ENCODE measurements at regions not wholly inside any gene's neighbourhood (a gene's known extent, or its start where the extent isn't known, plus 50 kb on each side); places are given as distances from the start of the nearest gene placed in this dataset.

GRCh38 chr7:25669281-25669781, 441.0 kb upstream of the NPVF start:
- Mint-ChIP-seq H3K36me3 (ENCODE audit: insufficient read depth) (no peaks in the 10 kb centered on the region), H3K4me1 (ENCODE audit: low read depth) (peaks cover 47% of the 10 kb centered on the region), H3K9me3 (ENCODE audit: low read depth) (no peaks in the 10 kb centered on the region), H3K4me3 (ENCODE audit: low read depth) (no peak overlapping the region), H3K27me3 (no peaks in the 10 kb centered on the region), H3K27ac (peak overlapping the region; percentile 68)
- TF ChIP-seq CTCF (IDR thresholded peaks at IDR 0.05; ENCODE audit: unreplicated experiment): no peak
- no peak for DNase-seq (ENCODE audit: low spot score, unreplicated experiment)

GRCh38 chr7:25669961-25670841, 441.9 kb upstream of the NPVF start:
- Mint-ChIP-seq H3K27me3 (no peaks in the 10 kb centered on the region), H3K27ac (peak overlapping the region; percentile 81), H3K4me1 (ENCODE audit: low read depth) (peaks cover 44% of the 10 kb centered on the region), H3K4me3 (ENCODE audit: low read depth) (no peak overlapping the region), H3K9me3 (ENCODE audit: low read depth) (no peaks in the 10 kb centered on the region), H3K36me3 (ENCODE audit: insufficient read depth) (no peaks in the 10 kb centered on the region)
- DNase-seq (ENCODE audit: low spot score, unreplicated experiment): no peak
- TF ChIP-seq CTCF (IDR thresholded peaks at IDR 0.05; ENCODE audit: unreplicated experiment): no peak

DNA sequence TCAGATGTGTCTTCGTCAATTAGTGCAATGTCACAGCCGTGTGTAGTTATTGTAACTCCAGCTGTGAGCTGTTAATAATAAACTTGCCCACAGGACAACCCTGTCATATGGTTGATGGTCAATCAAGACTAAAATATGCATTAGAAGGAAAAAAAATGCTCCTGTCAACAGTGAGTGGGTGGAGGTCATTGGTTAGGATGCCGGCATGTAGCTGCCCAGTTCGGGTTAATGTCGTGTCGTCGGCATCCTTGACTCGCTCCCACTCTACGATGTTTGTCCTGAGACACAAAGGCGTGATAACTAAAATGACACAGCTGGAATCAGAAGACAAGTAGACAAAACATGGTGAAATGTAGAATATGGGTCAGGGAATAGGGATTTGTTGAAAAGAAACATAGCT, 442.8 kb upstream of the NPVF start:
- no peak for DNase-seq (ENCODE audit: low spot score, unreplicated experiment)
- Mint-ChIP-seq H3K4me1 (ENCODE audit: low read depth) (peaks cover 44% of the 10 kb centered on the region), H3K4me3 (ENCODE audit: low read depth) (no peak overlapping the region), H3K36me3 (ENCODE audit: insufficient read depth) (no peaks in the 10 kb centered on the region), H3K27me3 (no peaks in the 10 kb centered on the region), H3K27ac (no peak overlapping the region), H3K9me3 (ENCODE audit: low read depth) (no peaks in the 10 kb centered on the region)
- no peak for TF ChIP-seq CTCF (IDR thresholded peaks at IDR 0.05; ENCODE audit: unreplicated experiment)

DNA sequence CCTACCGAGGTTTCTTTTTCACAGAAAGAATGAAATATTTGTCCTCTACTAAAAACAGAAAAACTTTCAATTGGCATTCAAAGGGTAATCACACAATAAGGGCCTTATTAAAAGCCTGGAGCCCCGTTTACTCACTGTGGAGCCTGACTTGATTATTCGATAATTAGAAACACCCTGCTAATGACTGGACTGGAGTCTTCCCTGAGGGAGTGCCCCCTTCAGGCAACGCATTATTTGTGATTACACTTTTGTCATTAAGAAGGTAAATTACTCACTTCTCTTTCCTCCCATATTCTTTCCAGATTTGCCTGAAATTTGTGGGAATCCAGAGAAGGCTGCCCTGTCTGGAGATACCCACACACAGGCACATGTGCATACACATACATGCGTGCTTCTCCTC, 444.2 kb upstream of the NPVF start:
- Mint-ChIP-seq H3K4me3 (ENCODE audit: low read depth) (no peak overlapping the region), H3K4me1 (ENCODE audit: low read depth) (peaks cover 42% of the 10 kb centered on the region), H3K27me3 (no peaks in the 10 kb centered on the region), H3K36me3 (ENCODE audit: insufficient read depth) (no peaks in the 10 kb centered on the region), H3K9me3 (ENCODE audit: low read depth) (no peaks in the 10 kb centered on the region), H3K27ac (no peak overlapping the region)
- no peak for TF ChIP-seq CTCF (IDR thresholded peaks at IDR 0.05; ENCODE audit: unreplicated experiment)
- DNase-seq (ENCODE audit: low spot score, unreplicated experiment): no peak

DNA sequence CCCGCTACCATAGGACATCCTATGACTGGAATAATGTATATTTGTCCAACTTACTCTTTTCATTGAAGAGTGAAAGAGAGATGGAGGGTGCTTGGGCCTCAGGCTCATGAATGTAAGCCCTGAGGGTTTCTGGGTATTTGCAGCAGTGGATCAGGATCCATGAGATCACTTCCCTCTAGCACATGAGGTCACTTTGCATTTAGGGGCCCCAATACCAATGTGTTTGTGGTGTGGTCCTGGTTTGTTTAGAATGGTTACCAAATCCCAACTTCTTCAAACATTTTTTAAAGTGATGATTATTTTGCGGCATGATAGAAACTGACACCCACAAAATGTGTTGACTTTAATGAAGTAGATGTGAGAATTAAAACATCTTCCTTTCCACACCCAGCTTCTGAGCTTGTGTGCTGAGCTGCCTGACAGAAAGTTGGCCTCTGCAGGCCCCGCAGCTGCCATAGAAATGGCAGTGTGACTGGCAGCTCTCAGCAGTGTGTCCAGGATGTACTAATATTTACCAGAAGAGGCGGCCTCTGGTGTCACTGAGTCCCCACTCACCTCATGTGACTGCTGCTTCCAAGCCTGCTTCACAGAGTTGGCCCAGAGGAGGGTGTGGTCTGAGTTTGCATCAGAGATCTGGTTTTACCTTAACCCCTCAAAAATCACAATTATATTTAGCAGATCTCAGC, 447.6 kb upstream of the NPVF start:
- Mint-ChIP-seq H3K27me3 (peaks cover 3% of the 10 kb centered on the region), H3K27ac (no peak overlapping the region), H3K36me3 (ENCODE audit: insufficient read depth) (no peaks in the 10 kb centered on the region), H3K4me3 (ENCODE audit: low read depth) (no peak overlapping the region), H3K9me3 (ENCODE audit: low read depth) (no peaks in the 10 kb centered on the region), H3K4me1 (ENCODE audit: low read depth) (peaks cover 19% of the 10 kb centered on the region)
- DNase-seq (ENCODE audit: low spot score, unreplicated experiment): no peak
- no peak for TF ChIP-seq CTCF (IDR thresholded peaks at IDR 0.05; ENCODE audit: unreplicated experiment)

Measured in progenitor cell of endocrine pancreas (in vitro differentiated cells).